ENCODE measurements at regions not wholly inside any gene's neighbourhood (a gene's known extent, or its start where the extent isn't known, plus 50 kb on each side); places are given as distances from the start of the nearest gene placed in this dataset.

GRCh38 chr5:62042007-62042406, 264.0 kb upstream of the KIF2A start:
- Histone ChIP-seq H3K27ac (ENCODE audit: low read depth in 2 of 2, low read length in 2 of 2) (no peak overlapping the region), H3K9me3 (ENCODE audit: control insufficient read depth in 2 of 3, insufficient read depth in 1 of 3, low read length in 3 of 3) (peaks cover 0 to 6% (median 4%) of the 10 kb centered on the region in 3 donors), H3K9ac (ENCODE audit: low read length in 3 of 3) (no peak overlapping the region), H3K4me1 (ENCODE audit: control insufficient read depth in 2 of 3, insufficient read depth in 2 of 3, low read depth in 1 of 3, low read length in 3 of 3) (no peaks in the 10 kb centered on the region), H3K36me3 (ENCODE audit: control insufficient read depth in 2 of 3, insufficient read depth in 3 of 3, low read length in 3 of 3) (no peaks in the 10 kb centered on the region), H3K27me3 (ENCODE audit: control insufficient read depth, insufficient read depth, low read length) (no peaks in the 10 kb centered on the region), H3K4me3 (ENCODE audit: low read length in 3 of 3) (no peak overlapping the region)
- FAIRE-seq (no peak), DNase-seq (no peak)
- intact Hi-C loops (cut with DNase I): no loop called here
- no peak for TF ChIP-seq CTCF (IDR thresholded peaks at IDR 0.05; ENCODE audit: borderline replicate concordance, extremely low read depth, insufficient read depth)

GRCh38 chr5:62043289-62044280, 262.4 kb upstream of the KIF2A start:
- Histone ChIP-seq H3K27me3 (ENCODE audit: control insufficient read depth, insufficient read depth, low read length) (no peaks in the 10 kb centered on the region), H3K27ac (ENCODE audit: low read depth in 2 of 2, low read length in 2 of 2) (no peak overlapping the region), H3K9ac (ENCODE audit: low read length in 3 of 3) (no peak overlapping the region), H3K4me3 (ENCODE audit: low read length in 3 of 3) (no peak overlapping the region), H3K36me3 (ENCODE audit: control insufficient read depth in 2 of 3, insufficient read depth in 3 of 3, low read length in 3 of 3) (no peaks in the 10 kb centered on the region), H3K9me3 (ENCODE audit: control insufficient read depth in 2 of 3, insufficient read depth in 1 of 3, low read length in 3 of 3) (peaks cover 0 to 6% (median 4%) of the 10 kb centered on the region in 3 donors), H3K4me1 (ENCODE audit: control insufficient read depth in 2 of 3, insufficient read depth in 2 of 3, low read depth in 1 of 3, low read length in 3 of 3) (no peaks in the 10 kb centered on the region)
- TF ChIP-seq CTCF (IDR thresholded peaks at IDR 0.05; ENCODE audit: borderline replicate concordance, extremely low read depth, insufficient read depth): no peak
- no peak for DNase-seq
- no peak for FAIRE-seq
- intact Hi-C loops (cut with DNase I): no loop called here

- Histone ChIP-seq H3K4me1 (ENCODE audit: control insufficient read depth in 2 of 3, insufficient read depth in 2 of 3, low read depth in 1 of 3, low read length in 3 of 3) (no peaks in the 10 kb centered on the region), H3K9ac (ENCODE audit: low read length in 3 of 3) (no peak overlapping the region), H3K9me3 (ENCODE audit: control insufficient read depth in 2 of 3, insufficient read depth in 1 of 3, low read length in 3 of 3) (peaks cover 0 to 6% (median 4%) of the 10 kb centered on the region in 3 donors), H3K27me3 (ENCODE audit: control insufficient read depth, insufficient read depth, low read length) (no peaks in the 10 kb centered on the region), H3K36me3 (ENCODE audit: control insufficient read depth in 2 of 3, insufficient read depth in 3 of 3, low read length in 3 of 3) (no peaks in the 10 kb centered on the region), H3K4me3 (ENCODE audit: low read length in 3 of 3) (no peak overlapping the region), H3K27ac (ENCODE audit: low read depth in 2 of 2, low read length in 2 of 2) (no peak overlapping the region)
- TF ChIP-seq CTCF (IDR thresholded peaks at IDR 0.05; ENCODE audit: borderline replicate concordance, extremely low read depth, insufficient read depth): no peak
- FAIRE-seq (no peak), DNase-seq (no peak)
- intact Hi-C loops (cut with DNase I): no loop called here
These were observed 261.0 kb upstream of the KIF2A start for GRCh38 chr5:62044989-62045388.

Data from kidney (tissue), 13 donors.